ENCODE measurements at regions not wholly inside any gene's neighbourhood (a gene's known extent, or its start where the extent isn't known, plus 50 kb on each side); places are given as distances from the start of the nearest gene placed in this dataset.

- H3K9me3 ChIP-seq (ENCODE audit: low read depth, low read length, poor library complexity, severe bottlenecking), result no peaks in the 10 kb centered on the region
- H3K4me1 ChIP-seq (ENCODE audit: insufficient read depth, low read length, poor library complexity, severe bottlenecking), result no peaks in the 10 kb centered on the region
- TF ChIP-seq EZH2 (IDR thresholded peaks at IDR 0.05; ENCODE audit: borderline replicate concordance, low read depth, low read length, poor library complexity, severe bottlenecking) (no peak), CTCF (conservative IDR thresholded peaks at IDR 0.05; ENCODE audit: low read depth, low read length) (no peak)
- intact Hi-C loops (cut with micrococcal nuclease; ENCODE audit: unreplicated experiment), result no loop called here
- no peaks in the 10 kb centered on the region for H3K36me3 ChIP-seq (ENCODE audit: insufficient read depth, low read length, poor library complexity, severe bottlenecking)
- no TSS peak for BruUV-seq (replicated peaks)
- no peak overlapping the region for H3K27ac ChIP-seq (ENCODE audit: low read depth, low read length, poor library complexity, severe bottlenecking)
- no peaks in the 10 kb centered on the region for H3K27me3 ChIP-seq (replicated peaks; ENCODE audit: insufficient read depth, low read depth, low read length, poor library complexity)
- no peak for DNase-seq (ENCODE audit: low spot score)
- ChIA-PET POLR2A (ENCODE audit: low non-redundant PET) (no interaction called here), CTCF (no interaction called here)
- no peak overlapping the region for H3K4me3 ChIP-seq (ENCODE audit: low read depth, low read length, poor library complexity, severe bottlenecking)
Observed at GRCh38 chr2:128537646-128538045, 219.0 kb upstream of the HS6ST1 start.

GRCh38 chr2:128538396-128538795 is 219.7 kb upstream of the HS6ST1 start:
- H3K36me3 ChIP-seq (ENCODE audit: insufficient read depth, low read length, poor library complexity, severe bottlenecking), result no peaks in the 10 kb centered on the region
- DNase-seq (ENCODE audit: low spot score), result no peak
- ChIA-PET POLR2A (ENCODE audit: low non-redundant PET) (no interaction called here), CTCF (no interaction called here)
- H3K27ac ChIP-seq (ENCODE audit: low read depth, low read length, poor library complexity, severe bottlenecking), result no peak overlapping the region
- BruUV-seq (replicated peaks), result no TSS peak
- H3K4me1 ChIP-seq (ENCODE audit: insufficient read depth, low read length, poor library complexity, severe bottlenecking), result no peaks in the 10 kb centered on the region
- no peaks in the 10 kb centered on the region for H3K27me3 ChIP-seq (replicated peaks; ENCODE audit: insufficient read depth, low read depth, low read length, poor library complexity)
- intact Hi-C loops (cut with micrococcal nuclease; ENCODE audit: unreplicated experiment), result no loop called here
- no peak for TF ChIP-seq CTCF (conservative IDR thresholded peaks at IDR 0.05; ENCODE audit: low read depth, low read length)
- TF ChIP-seq EZH2 (IDR thresholded peaks at IDR 0.05; ENCODE audit: borderline replicate concordance, low read depth, low read length, poor library complexity, severe bottlenecking), result no peak
- no peaks in the 10 kb centered on the region for H3K9me3 ChIP-seq (ENCODE audit: low read depth, low read length, poor library complexity, severe bottlenecking)
- H3K4me3 ChIP-seq (ENCODE audit: low read depth, low read length, poor library complexity, severe bottlenecking), result no peak overlapping the region

GRCh38 chr2:128540670-128541069 is 222.0 kb upstream of the HS6ST1 start:
- H3K4me3 ChIP-seq (ENCODE audit: low read depth, low read length, poor library complexity, severe bottlenecking), result no peak overlapping the region
- intact Hi-C loops (cut with micrococcal nuclease; ENCODE audit: unreplicated experiment), result no loop called here
- no peak for DNase-seq (ENCODE audit: low spot score)
- ChIA-PET POLR2A (ENCODE audit: low non-redundant PET) (no interaction called here), CTCF (no interaction called here)
- no peak for TF ChIP-seq CTCF (conservative IDR thresholded peaks at IDR 0.05; ENCODE audit: low read depth, low read length)
- no peak for TF ChIP-seq EZH2 (IDR thresholded peaks at IDR 0.05; ENCODE audit: borderline replicate concordance, low read depth, low read length, poor library complexity, severe bottlenecking)
- H3K4me1 ChIP-seq (ENCODE audit: insufficient read depth, low read length, poor library complexity, severe bottlenecking), result no peaks in the 10 kb centered on the region
- no peak overlapping the region for H3K27ac ChIP-seq (ENCODE audit: low read depth, low read length, poor library complexity, severe bottlenecking)
- H3K27me3 ChIP-seq (replicated peaks; ENCODE audit: insufficient read depth, low read depth, low read length, poor library complexity), result no peaks in the 10 kb centered on the region
- no TSS peak for BruUV-seq (replicated peaks)
- H3K36me3 ChIP-seq (ENCODE audit: insufficient read depth, low read length, poor library complexity, severe bottlenecking), result no peaks in the 10 kb centered on the region
- no peaks in the 10 kb centered on the region for H3K9me3 ChIP-seq (ENCODE audit: low read depth, low read length, poor library complexity, severe bottlenecking)

Data from A673 (cell line).